ENCODE measurements at regions not wholly inside any gene's neighbourhood (a gene's known extent, or its start where the extent isn't known, plus 50 kb on each side); places are given as distances from the start of the nearest gene placed in this dataset.

DNA sequence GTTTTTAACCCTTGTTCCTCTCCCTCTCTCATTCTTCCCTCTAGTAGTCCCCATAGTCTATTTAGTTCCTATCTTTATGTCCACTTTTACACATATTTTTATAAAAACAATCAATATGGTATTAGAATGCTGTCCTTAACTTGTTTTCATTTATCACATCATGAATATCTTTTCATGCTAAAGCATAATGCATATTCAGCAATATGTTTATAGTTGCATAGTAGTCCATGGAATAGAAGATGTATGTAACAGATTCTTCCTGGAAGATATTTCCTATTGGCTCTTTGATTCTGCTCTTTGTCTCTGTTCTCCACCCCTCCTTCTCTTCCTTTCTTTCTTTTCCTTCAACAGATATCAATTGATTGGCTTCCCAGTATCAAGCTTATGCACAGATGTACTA is 1047.1 kb upstream of the TENM4 start:
- TF ChIP-seq, protein P1, sequence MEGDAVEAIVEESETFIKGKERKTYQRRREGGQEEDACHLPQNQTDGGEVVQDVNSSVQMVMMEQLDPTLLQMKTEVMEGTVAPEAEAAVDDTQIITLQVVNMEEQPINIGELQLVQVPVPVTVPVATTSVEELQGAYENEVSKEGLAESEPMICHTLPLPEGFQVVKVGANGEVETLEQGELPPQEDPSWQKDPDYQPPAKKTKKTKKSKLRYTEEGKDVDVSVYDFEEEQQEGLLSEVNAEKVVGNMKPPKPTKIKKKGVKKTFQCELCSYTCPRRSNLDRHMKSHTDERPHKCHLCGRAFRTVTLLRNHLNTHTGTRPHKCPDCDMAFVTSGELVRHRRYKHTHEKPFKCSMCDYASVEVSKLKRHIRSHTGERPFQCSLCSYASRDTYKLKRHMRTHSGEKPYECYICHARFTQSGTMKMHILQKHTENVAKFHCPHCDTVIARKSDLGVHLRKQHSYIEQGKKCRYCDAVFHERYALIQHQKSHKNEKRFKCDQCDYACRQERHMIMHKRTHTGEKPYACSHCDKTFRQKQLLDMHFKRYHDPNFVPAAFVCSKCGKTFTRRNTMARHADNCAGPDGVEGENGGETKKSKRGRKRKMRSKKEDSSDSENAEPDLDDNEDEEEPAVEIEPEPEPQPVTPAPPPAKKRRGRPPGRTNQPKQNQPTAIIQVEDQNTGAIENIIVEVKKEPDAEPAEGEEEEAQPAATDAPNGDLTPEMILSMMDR (IDR thresholded peaks at IDR 0.05): no peak
- no peak for TF ChIP-seq TCF7L2 (IDR thresholded peaks at IDR 0.05; ENCODE audit: low read depth, low read length)
- TF ChIP-seq POLR2AphosphoS5 (IDR thresholded peaks at IDR 0.05; ENCODE audit: low read depth, low read length): no peak
- TF ChIP-seq, protein P2, sequence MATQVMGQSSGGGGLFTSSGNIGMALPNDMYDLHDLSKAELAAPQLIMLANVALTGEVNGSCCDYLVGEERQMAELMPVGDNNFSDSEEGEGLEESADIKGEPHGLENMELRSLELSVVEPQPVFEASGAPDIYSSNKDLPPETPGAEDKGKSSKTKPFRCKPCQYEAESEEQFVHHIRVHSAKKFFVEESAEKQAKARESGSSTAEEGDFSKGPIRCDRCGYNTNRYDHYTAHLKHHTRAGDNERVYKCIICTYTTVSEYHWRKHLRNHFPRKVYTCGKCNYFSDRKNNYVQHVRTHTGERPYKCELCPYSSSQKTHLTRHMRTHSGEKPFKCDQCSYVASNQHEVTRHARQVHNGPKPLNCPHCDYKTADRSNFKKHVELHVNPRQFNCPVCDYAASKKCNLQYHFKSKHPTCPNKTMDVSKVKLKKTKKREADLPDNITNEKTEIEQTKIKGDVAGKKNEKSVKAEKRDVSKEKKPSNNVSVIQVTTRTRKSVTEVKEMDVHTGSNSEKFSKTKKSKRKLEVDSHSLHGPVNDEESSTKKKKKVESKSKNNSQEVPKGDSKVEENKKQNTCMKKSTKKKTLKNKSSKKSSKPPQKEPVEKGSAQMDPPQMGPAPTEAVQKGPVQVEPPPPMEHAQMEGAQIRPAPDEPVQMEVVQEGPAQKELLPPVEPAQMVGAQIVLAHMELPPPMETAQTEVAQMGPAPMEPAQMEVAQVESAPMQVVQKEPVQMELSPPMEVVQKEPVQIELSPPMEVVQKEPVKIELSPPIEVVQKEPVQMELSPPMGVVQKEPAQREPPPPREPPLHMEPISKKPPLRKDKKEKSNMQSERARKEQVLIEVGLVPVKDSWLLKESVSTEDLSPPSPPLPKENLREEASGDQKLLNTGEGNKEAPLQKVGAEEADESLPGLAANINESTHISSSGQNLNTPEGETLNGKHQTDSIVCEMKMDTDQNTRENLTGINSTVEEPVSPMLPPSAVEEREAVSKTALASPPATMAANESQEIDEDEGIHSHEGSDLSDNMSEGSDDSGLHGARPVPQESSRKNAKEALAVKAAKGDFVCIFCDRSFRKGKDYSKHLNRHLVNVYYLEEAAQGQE (IDR thresholded peaks at IDR 0.05; ENCODE audit: insufficient read depth in 1 of 2, low read depth in 2 of 2, low read length in 1 of 2): no peak
- no peak for TF ChIP-seq SIN3A (IDR thresholded peaks at IDR 0.05; ENCODE audit: borderline replicate concordance, insufficient read depth, low read depth, low read length)
- Histone ChIP-seq H3K4me3 (ENCODE audit: low read depth in 2 of 2, low read length in 2 of 2) (no peak overlapping the region), H3K9me3 (ENCODE audit: control insufficient read depth, insufficient read depth, low read depth, low read length) (no peaks in the 10 kb centered on the region), H3K27ac (ENCODE audit: low read length) (no peak overlapping the region), H3K27me3 (ENCODE audit: control insufficient read depth, insufficient read depth, low read length) (no peaks in the 10 kb centered on the region), H3K36me3 (ENCODE audit: control insufficient read depth, insufficient read depth, low read length) (no peaks in the 10 kb centered on the region), H3K4me1 (ENCODE audit: control insufficient read depth, insufficient read depth, low read length) (no peaks in the 10 kb centered on the region)
- intact Hi-C loops (cut with micrococcal nuclease; ENCODE audit: unreplicated experiment) (no loop called here), in situ Hi-C loops (cut with HindIII; ENCODE audit: low pct_unique_long_range_greater_than_20kb, low sequenced_read_pairs) (no loop called here)
- CTCF ChIA-PET: no interaction called here
- ATAC-seq (no peak), DNase-seq (ENCODE audit: low read depth, low spot score) (no peak)
- no TSS peak for BruUV-seq (replicated peaks)
- POLR2A ChIA-PET: no interaction called here

DNA sequence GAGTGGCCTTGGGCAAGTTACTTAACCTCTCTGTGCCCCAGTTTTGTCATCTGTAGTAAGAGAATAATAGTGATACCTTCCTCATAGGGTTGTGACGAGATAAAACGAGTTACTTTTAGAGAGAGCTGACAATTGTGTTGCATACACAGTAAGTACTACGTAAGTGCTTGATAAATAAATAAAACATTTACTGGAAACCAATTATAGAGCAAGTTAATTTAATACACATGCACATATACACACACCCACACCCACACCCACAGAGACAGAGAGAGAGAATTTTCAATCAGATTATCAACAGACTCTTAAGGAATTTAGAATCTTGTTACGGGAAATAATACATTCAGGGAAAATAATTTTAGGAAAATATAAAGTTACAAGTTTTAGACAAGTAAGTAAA is 1045.8 kb upstream of the TENM4 start:
- TF ChIP-seq, protein P2 (IDR thresholded peaks at IDR 0.05; ENCODE audit: insufficient read depth in 1 of 2, low read depth in 2 of 2, low read length in 1 of 2): no peak
- TF ChIP-seq TCF7L2 (IDR thresholded peaks at IDR 0.05; ENCODE audit: low read depth, low read length): no peak
- TF ChIP-seq, protein P1 (IDR thresholded peaks at IDR 0.05): no peak
- no peak for TF ChIP-seq POLR2AphosphoS5 (IDR thresholded peaks at IDR 0.05; ENCODE audit: low read depth, low read length)
- TF ChIP-seq SIN3A (IDR thresholded peaks at IDR 0.05; ENCODE audit: borderline replicate concordance, insufficient read depth, low read depth, low read length): no peak
- Histone ChIP-seq H3K36me3 (ENCODE audit: control insufficient read depth, insufficient read depth, low read length) (no peaks in the 10 kb centered on the region), H3K4me3 (ENCODE audit: low read depth in 2 of 2, low read length in 2 of 2) (no peak overlapping the region), H3K4me1 (ENCODE audit: control insufficient read depth, insufficient read depth, low read length) (no peaks in the 10 kb centered on the region), H3K27me3 (ENCODE audit: control insufficient read depth, insufficient read depth, low read length) (no peaks in the 10 kb centered on the region), H3K27ac (ENCODE audit: low read length) (no peak overlapping the region), H3K9me3 (ENCODE audit: control insufficient read depth, insufficient read depth, low read depth, low read length) (no peaks in the 10 kb centered on the region)
- POLR2A ChIA-PET: no interaction called here
- in situ Hi-C loops (cut with HindIII; ENCODE audit: low pct_unique_long_range_greater_than_20kb, low sequenced_read_pairs): no loop called here
- CTCF ChIA-PET: no interaction called here
- no peak for ATAC-seq
- BruUV-seq (replicated peaks): no TSS peak
- DNase-seq (ENCODE audit: low read depth, low spot score): no peak
- intact Hi-C loops (cut with micrococcal nuclease; ENCODE audit: unreplicated experiment): no loop called here

Measured in Panc1 (cell line).